ENCODE measurements at regions not wholly inside any gene's neighbourhood (a gene's known extent, or its start where the extent isn't known, plus 50 kb on each side); places are given as distances from the start of the nearest gene placed in this dataset.
"Not testable (repeated sequence)": the region's sequence is repeated elsewhere in the genome, so short reads cannot be mapped to it uniquely, and the experiment has no call there.

- H3K36me3 ChIP-seq (ENCODE audit: control insufficient read depth in 1 of 2, insufficient read depth in 2 of 2, low read depth in 1 of 2, low read length in 2 of 2): no peaks in the 10 kb centered on the region
- H3K9ac ChIP-seq (ENCODE audit: low read length): no peak overlapping the region
- no peak overlapping the region for H3K14ac ChIP-seq (ENCODE audit: low read length in 2 of 2)
- peaks cover 1% of the 10 kb centered on the region for H3K4me1 ChIP-seq (ENCODE audit: control insufficient read depth, insufficient read depth, low read depth, low read length)
- no peak overlapping the region for H3K4ac ChIP-seq (ENCODE audit: low read depth in 1 of 2, low read length in 2 of 2)
- H3K27ac ChIP-seq (ENCODE audit: low read length, poor library complexity, severe bottlenecking): no peak overlapping the region
- H3K4me3 ChIP-seq (ENCODE audit: insufficient read depth in 1 of 2, low read depth in 1 of 2, low read length in 2 of 2): no peak overlapping the region
- no peak overlapping the region for H3K18ac ChIP-seq (ENCODE audit: low read depth in 1 of 2, low read length in 2 of 2)
- H2BK5ac ChIP-seq (ENCODE audit: low read depth, low read length, poor library complexity, severe bottlenecking): no peak overlapping the region
- no peak for DNase-seq
- no peak overlapping the region for H2BK120ac ChIP-seq (ENCODE audit: low read depth, low read length)
- no peak overlapping the region for H2BK15ac ChIP-seq (ENCODE audit: low read depth, poor library complexity, severe bottlenecking)
- no peaks in the 10 kb centered on the region for H3K27me3 ChIP-seq (ENCODE audit: control insufficient read depth in 1 of 2, insufficient read depth in 1 of 2, low read length in 2 of 2)
- H2AK5ac ChIP-seq (ENCODE audit: low read length, severe bottlenecking): no peak overlapping the region
- no peak overlapping the region for H4K8ac ChIP-seq (ENCODE audit: low read length)
- no peak overlapping the region for H3K23ac ChIP-seq (ENCODE audit: low read length in 2 of 2)
- H3K9me3 ChIP-seq (ENCODE audit: control insufficient read depth, low read length): no peaks in the 10 kb centered on the region
- no peaks in the 10 kb centered on the region for H3K79me1 ChIP-seq (replicated peaks; ENCODE audit: low read length, poor library complexity, severe bottlenecking)
- H2BK12ac ChIP-seq (ENCODE audit: low read length in 2 of 2): no peak overlapping the region
- H4K91ac ChIP-seq (ENCODE audit: low read length): no peak overlapping the region
- H2AFZ ChIP-seq (ENCODE audit: low read depth, low read length): no peak overlapping the region
- WGBS: no CpG with 5 or more reads among the region's 3 CpGs
- no peak overlapping the region for H3K4me2 ChIP-seq (ENCODE audit: low read length, poor library complexity, severe bottlenecking)
These were observed 852.2 kb upstream of the NDST4 start for GRCh38 chr4:115965588-115965987.

GRCh38 chr4:115956054-115956796 lies 842.8 kb upstream of the NDST4 start:
- H3K4me1 ChIP-seq (ENCODE audit: control insufficient read depth, insufficient read depth, low read depth, low read length); H3K9ac ChIP-seq (ENCODE audit: low read length); H2BK120ac ChIP-seq (ENCODE audit: low read depth, low read length); H3K4me2 ChIP-seq (ENCODE audit: low read length, poor library complexity, severe bottlenecking); H3K27ac ChIP-seq (ENCODE audit: low read length, poor library complexity, severe bottlenecking); H3K18ac ChIP-seq (ENCODE audit: low read depth in 1 of 2, low read length in 2 of 2); H3K79me1 ChIP-seq (replicated peaks; ENCODE audit: low read length, poor library complexity, severe bottlenecking); H2BK12ac ChIP-seq (ENCODE audit: low read length in 2 of 2); H3K36me3 ChIP-seq (ENCODE audit: control insufficient read depth in 1 of 2, insufficient read depth in 2 of 2, low read depth in 1 of 2, low read length in 2 of 2); H3K4me3 ChIP-seq (ENCODE audit: insufficient read depth in 1 of 2, low read depth in 1 of 2, low read length in 2 of 2); H3K4ac ChIP-seq (ENCODE audit: low read depth in 1 of 2, low read length in 2 of 2); H3K14ac ChIP-seq (ENCODE audit: low read length in 2 of 2); H3K9me3 ChIP-seq (ENCODE audit: control insufficient read depth, low read length); H2BK5ac ChIP-seq (ENCODE audit: low read depth, low read length, poor library complexity, severe bottlenecking); H3K27me3 ChIP-seq (ENCODE audit: control insufficient read depth in 1 of 2, insufficient read depth in 1 of 2, low read length in 2 of 2); H2BK15ac ChIP-seq (ENCODE audit: low read depth, poor library complexity, severe bottlenecking); DNase-seq; H2AFZ ChIP-seq (ENCODE audit: low read depth, low read length); H3K23ac ChIP-seq (ENCODE audit: low read length in 2 of 2); H2AK5ac ChIP-seq (ENCODE audit: low read length, severe bottlenecking); H4K8ac ChIP-seq (ENCODE audit: low read length); H4K91ac ChIP-seq (ENCODE audit: low read length): not testable (repeated sequence)
- WGBS: 78% methylated on average over 5 of the region's 6 CpGs

- Histone ChIP-seq H3K9ac (ENCODE audit: low read length) (no peak overlapping the region), H2AK5ac (ENCODE audit: low read length, severe bottlenecking) (no peak overlapping the region), H2BK12ac (ENCODE audit: low read length in 2 of 2) (no peak overlapping the region), H2BK120ac (ENCODE audit: low read depth, low read length) (no peak overlapping the region), H3K14ac (ENCODE audit: low read length in 2 of 2) (no peak overlapping the region), H3K4me3 (ENCODE audit: insufficient read depth in 1 of 2, low read depth in 1 of 2, low read length in 2 of 2) (no peak overlapping the region), H3K23ac (ENCODE audit: low read length in 2 of 2) (no peak overlapping the region), H3K27me3 (ENCODE audit: control insufficient read depth in 1 of 2, insufficient read depth in 1 of 2, low read length in 2 of 2) (no peaks in the 10 kb centered on the region), H3K9me3 (ENCODE audit: control insufficient read depth, low read length) (no peaks in the 10 kb centered on the region), H2BK15ac (ENCODE audit: low read depth, poor library complexity, severe bottlenecking) (no peak overlapping the region), H3K18ac (ENCODE audit: low read depth in 1 of 2, low read length in 2 of 2) (no peak overlapping the region), H2BK5ac (ENCODE audit: low read depth, low read length, poor library complexity, severe bottlenecking) (no peak overlapping the region), H4K91ac (ENCODE audit: low read length) (no peak overlapping the region), H3K27ac (ENCODE audit: low read length, poor library complexity, severe bottlenecking) (no peak overlapping the region), H3K36me3 (ENCODE audit: control insufficient read depth in 1 of 2, insufficient read depth in 2 of 2, low read depth in 1 of 2, low read length in 2 of 2) (no peaks in the 10 kb centered on the region), H2AFZ (ENCODE audit: low read depth, low read length) (no peak overlapping the region), H3K4ac (ENCODE audit: low read depth in 1 of 2, low read length in 2 of 2) (no peak overlapping the region), H4K8ac (ENCODE audit: low read length) (no peak overlapping the region), H3K4me2 (ENCODE audit: low read length, poor library complexity, severe bottlenecking) (no peak overlapping the region), H3K79me1 (replicated peaks; ENCODE audit: low read length, poor library complexity, severe bottlenecking) (no peaks in the 10 kb centered on the region), H3K4me1 (ENCODE audit: control insufficient read depth, insufficient read depth, low read depth, low read length) (no peaks in the 10 kb centered on the region)
- 93% methylated on average over 10 of the region's 10 CpGs for WGBS
- DNase-seq: no peak
These were observed 837.4 kb upstream of the NDST4 start for GRCh38 chr4:115950806-115951205.

GRCh38 chr4:115949974-115950743 lies 836.7 kb upstream of the NDST4 start:
- not testable (repeated sequence) for H3K9me3 ChIP-seq (ENCODE audit: control insufficient read depth, low read length); H4K91ac ChIP-seq (ENCODE audit: low read length)

More at GRCh38 chr4:115949974-115950743, 836.7 kb upstream of the NDST4 start:
- H3K14ac ChIP-seq (ENCODE audit: low read length in 2 of 2); H3K18ac ChIP-seq (ENCODE audit: low read depth in 1 of 2, low read length in 2 of 2); H3K79me1 ChIP-seq (replicated peaks; ENCODE audit: low read length, poor library complexity, severe bottlenecking); H2BK12ac ChIP-seq (ENCODE audit: low read length in 2 of 2); H2AFZ ChIP-seq (ENCODE audit: low read depth, low read length); H3K23ac ChIP-seq (ENCODE audit: low read length in 2 of 2); H2BK120ac ChIP-seq (ENCODE audit: low read depth, low read length); H3K9ac ChIP-seq (ENCODE audit: low read length); H3K36me3 ChIP-seq (ENCODE audit: control insufficient read depth in 1 of 2, insufficient read depth in 2 of 2, low read depth in 1 of 2, low read length in 2 of 2); H3K4ac ChIP-seq (ENCODE audit: low read depth in 1 of 2, low read length in 2 of 2); H3K4me2 ChIP-seq (ENCODE audit: low read length, poor library complexity, severe bottlenecking); H3K27me3 ChIP-seq (ENCODE audit: control insufficient read depth in 1 of 2, insufficient read depth in 1 of 2, low read length in 2 of 2); H2BK15ac ChIP-seq (ENCODE audit: low read depth, poor library complexity, severe bottlenecking); H2AK5ac ChIP-seq (ENCODE audit: low read length, severe bottlenecking); H2BK5ac ChIP-seq (ENCODE audit: low read depth, low read length, poor library complexity, severe bottlenecking); H4K8ac ChIP-seq (ENCODE audit: low read length); H3K27ac ChIP-seq (ENCODE audit: low read length, poor library complexity, severe bottlenecking); H3K4me1 ChIP-seq (ENCODE audit: control insufficient read depth, insufficient read depth, low read depth, low read length); DNase-seq; H3K4me3 ChIP-seq (ENCODE audit: insufficient read depth in 1 of 2, low read depth in 1 of 2, low read length in 2 of 2): not testable (repeated sequence)
- 88% methylated on average over 2 of the region's 3 CpGs for WGBS
